Lung (tissue), 11 donors: ENCODE measurements at regions not wholly inside any gene's neighbourhood (a gene's known extent, or its start where the extent isn't known, plus 50 kb on each side); places are given as distances from the start of the nearest gene placed in this dataset.

Experiments
- ATAC-seq: fragments of 200-7000 bp; cut with Tn5 transposase; one replicate; pipeline ENCODE4 v1.9.1; 2020; ENCODE audit warnings: moderate number of reproducible peaks; ENCODE audit not compliant: insufficient read depth, low FRiP score
- DNase-seq, 3 donors: peaks; one replicate each; pipeline ENCODE4 v3.0.0-alpha.2; 2013 to 2017
- H3K27ac ChIP-seq, 2 donors: one replicate each; pipeline ENCODE4 v1.5.1; 2013; ENCODE audit warnings: mild to moderate bottlenecking in 2 of 2, moderate library complexity in 2 of 2, control low read depth in 1 of 2, inconsistent platforms in 1 of 2, low read depth in 1 of 2, low read length in 1 of 2
- H3K27me3 ChIP-seq, 3 donors: one replicate each; pipeline ENCODE4 v1.5.1; 2013; ENCODE audit warnings: low read length in 2 of 3; ENCODE audit not compliant: control insufficient read depth in 3 of 3, insufficient read depth in 3 of 3
- H3K36me3 ChIP-seq, 4 donors: one replicate each; pipeline ENCODE4 v1.5.1; 2013; ENCODE audit warnings: low read length in 4 of 4, mild to moderate bottlenecking in 1 of 4, moderate library complexity in 1 of 4; ENCODE audit not compliant: control insufficient read depth in 4 of 4, insufficient read depth in 4 of 4
- H3K4me1 ChIP-seq, 5 donors: one replicate each; pipeline ENCODE4 v1.5.1; 2013; ENCODE audit warnings: low read length in 5 of 5, mild to moderate bottlenecking in 2 of 5, moderate library complexity in 1 of 5; ENCODE audit not compliant: control insufficient read depth in 5 of 5, insufficient read depth in 5 of 5
- H3K4me3 ChIP-seq: one replicate; pipeline ENCODE4 v1.5.1; 2013; ENCODE audit warnings: mild to moderate bottlenecking, control low read depth, moderate library complexity
- H3K9ac ChIP-seq, 2 donors: one replicate each; pipeline ENCODE4 v1.5.1; 2013; ENCODE audit warnings: low read length in 2 of 2, control low read depth in 1 of 2; ENCODE audit not compliant: insufficient read depth in 1 of 2
- H3K9me3 ChIP-seq, 4 donors: one replicate each; pipeline ENCODE4 v1.5.1; 2013; ENCODE audit warnings: low read length in 3 of 4, mild to moderate bottlenecking in 1 of 4, moderate library complexity in 1 of 4; ENCODE audit not compliant: control insufficient read depth in 4 of 4, insufficient read depth in 3 of 4
- WGBS, 2 donors: extraction: QIAGEN DNeasy Blood & Tissue Kit; methylation state at CpG; one replicate each; pipeline ENCODE4 v1.1.7; 2013; 5-methylcytosine and 5-hydroxymethylcytosine counted together
- TF ChIP-seq, protein P1 (sequence below): IDR thresholded peaks from 2 replicates; pipeline ENCODE4 v1.5.1; 2012; ENCODE audit warnings: mild to moderate bottlenecking; ENCODE audit errors: control extremely low read depth, extremely low read depth
- donor health status: control.
- donor health status: control.
- donor health status: Bipolar disorder and iron deficiency.
- donor health status: healthy.
- donor health status: DM: yes; HTN: yes; CAD: no.

DNA sequence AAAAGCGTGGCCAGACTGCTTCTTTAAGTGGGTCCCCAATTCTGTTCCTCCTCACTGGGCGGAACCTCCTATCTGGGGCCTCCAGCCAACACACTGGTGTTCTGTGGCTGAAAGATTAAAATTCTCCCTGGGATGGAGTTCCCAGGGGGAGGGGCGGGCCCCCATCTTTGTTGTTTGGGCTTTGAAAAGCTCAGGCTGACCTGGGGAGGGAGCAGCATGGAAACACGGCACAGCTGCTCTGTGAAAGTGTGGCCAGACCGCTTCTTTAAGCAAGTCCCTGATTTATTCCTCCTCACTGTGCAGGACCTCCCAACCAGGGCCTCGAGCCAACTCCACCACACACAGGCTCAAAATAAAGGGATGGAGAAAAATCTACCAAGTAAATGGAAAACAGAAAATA is 219.5 kb downstream of the TMEM47 start:
- Histone ChIP-seq H3K9me3 (peaks cover 0 to 3% (median under 1%) of the 10 kb centered on the region in 4 donors), H3K4me1 (no peaks in the 10 kb centered on the region), H3K4me3 (no peak overlapping the region), H3K9ac (no peak overlapping the region), H3K36me3 (no peaks in the 10 kb centered on the region), H3K27me3 (peaks cover 0 to 3% (median 0%) of the 10 kb centered on the region in 3 donors), H3K27ac (no peak overlapping the region)
- 47 to 71% methylated on average over 5 to 6 of the region's 6 CpGs for WGBS, 2 donors
- TF ChIP-seq, protein P1, sequence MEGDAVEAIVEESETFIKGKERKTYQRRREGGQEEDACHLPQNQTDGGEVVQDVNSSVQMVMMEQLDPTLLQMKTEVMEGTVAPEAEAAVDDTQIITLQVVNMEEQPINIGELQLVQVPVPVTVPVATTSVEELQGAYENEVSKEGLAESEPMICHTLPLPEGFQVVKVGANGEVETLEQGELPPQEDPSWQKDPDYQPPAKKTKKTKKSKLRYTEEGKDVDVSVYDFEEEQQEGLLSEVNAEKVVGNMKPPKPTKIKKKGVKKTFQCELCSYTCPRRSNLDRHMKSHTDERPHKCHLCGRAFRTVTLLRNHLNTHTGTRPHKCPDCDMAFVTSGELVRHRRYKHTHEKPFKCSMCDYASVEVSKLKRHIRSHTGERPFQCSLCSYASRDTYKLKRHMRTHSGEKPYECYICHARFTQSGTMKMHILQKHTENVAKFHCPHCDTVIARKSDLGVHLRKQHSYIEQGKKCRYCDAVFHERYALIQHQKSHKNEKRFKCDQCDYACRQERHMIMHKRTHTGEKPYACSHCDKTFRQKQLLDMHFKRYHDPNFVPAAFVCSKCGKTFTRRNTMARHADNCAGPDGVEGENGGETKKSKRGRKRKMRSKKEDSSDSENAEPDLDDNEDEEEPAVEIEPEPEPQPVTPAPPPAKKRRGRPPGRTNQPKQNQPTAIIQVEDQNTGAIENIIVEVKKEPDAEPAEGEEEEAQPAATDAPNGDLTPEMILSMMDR: no peak
- no peak for ATAC-seq
- peak; percentile 51 to 82 (median 72) for DNase-seq

GRCh38 chrX:34426334-34426733 is 230.8 kb downstream of the TMEM47 start:
- Histone ChIP-seq H3K27me3 (peaks cover 0 to 2% (median 0%) of the 10 kb centered on the region in 3 donors), H3K9me3 (no peaks in the 10 kb centered on the region), H3K36me3 (no peaks in the 10 kb centered on the region), H3K4me3 (no peak overlapping the region), H3K9ac (no peak overlapping the region), H3K4me1 (no peaks in the 10 kb centered on the region), H3K27ac (no peak overlapping the region)
- TF ChIP-seq, protein P1: no peak
- ATAC-seq: no peak
- DNase-seq: no peak

DNA sequence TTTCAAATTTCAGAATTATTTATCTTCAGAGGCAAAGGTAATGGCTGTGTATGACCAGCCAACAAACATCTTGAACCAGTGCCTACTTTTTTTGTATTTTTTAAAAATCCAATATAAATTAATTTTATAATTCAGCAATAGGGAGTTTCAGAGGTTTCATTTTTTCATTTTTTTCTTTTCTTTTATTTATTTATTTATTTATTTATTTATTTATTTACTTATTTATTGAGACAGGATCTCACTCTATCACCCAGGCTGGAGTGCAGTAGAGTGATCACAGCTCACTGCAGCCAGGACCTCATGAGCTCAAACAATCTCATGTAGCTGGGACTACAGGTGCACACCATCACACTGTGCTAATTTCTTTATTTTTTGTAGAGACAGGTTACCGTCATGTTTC is 250.5 kb downstream of the TMEM47 start:
- WGBS, 2 donors: 81 to 100% methylated on average over 1 of the region's 1 CpG
- TF ChIP-seq, protein P1: no peak
- DNase-seq (no peak), ATAC-seq (no peak)
- Histone ChIP-seq H3K27me3 (no peaks in the 10 kb centered on the region), H3K9me3 (no peaks in the 10 kb centered on the region), H3K4me3 (no peak overlapping the region), H3K9ac (no peak overlapping the region), H3K4me1 (peaks cover 0 to 3% (median 0%) of the 10 kb centered on the region in 5 donors), H3K27ac (no peak overlapping the region), H3K36me3 (no peaks in the 10 kb centered on the region)

- TF ChIP-seq, protein P1: no peak
- H3K9ac ChIP-seq: no peak overlapping the region
- no peaks in the 10 kb centered on the region for H3K27me3 ChIP-seq
- no peak for ATAC-seq
- no peaks in the 10 kb centered on the region for H3K9me3 ChIP-seq
- H3K4me1 ChIP-seq: peaks cover 0 to 3% (median 0%) of the 10 kb centered on the region in 5 donors
- H3K27ac ChIP-seq: no peak overlapping the region
- DNase-seq: peak; percentile 47 to 85 (median 81)
- H3K4me3 ChIP-seq: no peak overlapping the region
- 55 to 74% methylated on average over 7 of the region's 7 CpGs for WGBS, 2 donors
- H3K36me3 ChIP-seq: no peaks in the 10 kb centered on the region
Observed at GRCh38 chrX:34404386-34405070, 252.6 kb downstream of the TMEM47 start.
